HG03135 (cell line): ENCODE measurements at regions not wholly inside any gene's neighbourhood (a gene's known extent, or its start where the extent isn't known, plus 50 kb on each side); places are given as distances from the start of the nearest gene placed in this dataset.

Experiments
- ATAC-seq: cut with Tn5 transposase; IDR thresholded peaks from one replicate; pipeline ENCODE4 v1.9.1; 2021; ENCODE audit warnings: mild to moderate bottlenecking, moderate library complexity; ENCODE audit not compliant: unreplicated experiment

GRCh38 chr10:10788761-10789160, 228.9 kb upstream of the CELF2 start:
- no peak for ATAC-seq

GRCh38 chr10:10791869-10792268, 225.8 kb upstream of the CELF2 start:
- no peak for ATAC-seq

GRCh38 chr10:10792681-10793080, 225.0 kb upstream of the CELF2 start:
- ATAC-seq = no peak

- ATAC-seq = no peak
Observed at GRCh38 chr10:10794046-10794445, 223.6 kb upstream of the CELF2 start.

GRCh38 chr10:10794791-10795191, 222.9 kb upstream of the CELF2 start:
- no peak for ATAC-seq

- ATAC-seq = no peak
Observed at GRCh38 chr10:10796061-10796773, 221.5 kb upstream of the CELF2 start.

GRCh38 chr10:10796774-10797415, 220.8 kb upstream of the CELF2 start:
- no peak for ATAC-seq

- no peak for ATAC-seq
Observed at GRCh38 chr10:10797513-10797912, 220.2 kb upstream of the CELF2 start.

GRCh38 chr10:10798102-10798863, 219.4 kb upstream of the CELF2 start:
- no peak for ATAC-seq

- no peak for ATAC-seq
Observed at GRCh38 chr10:10798864-10799192, 218.8 kb upstream of the CELF2 start.

GRCh38 chr10:10800961-10801360, 216.7 kb upstream of the CELF2 start:
- no peak for ATAC-seq

- ATAC-seq = no peak
Observed at GRCh38 chr10:10803278-10803677, 214.4 kb upstream of the CELF2 start.

- ATAC-seq = no peak
Observed at GRCh38 chr10:10804061-10804460, 213.6 kb upstream of the CELF2 start.

GRCh38 chr10:10804998-10805740, 212.5 kb upstream of the CELF2 start:
- no peak for ATAC-seq

GRCh38 chr10:10807106-10807505, 210.6 kb upstream of the CELF2 start:
- no peak for ATAC-seq

GRCh38 chr10:10811562-10811961, 206.1 kb upstream of the CELF2 start:
- no peak for ATAC-seq

GRCh38 chr10:10813656-10814055, 204.0 kb upstream of the CELF2 start:
- no peak for ATAC-seq

GRCh38 chr10:10814069-10814468, 203.6 kb upstream of the CELF2 start:
- no peak for ATAC-seq

GRCh38 chr10:10816447-10816846, 201.2 kb upstream of the CELF2 start:
- no peak for ATAC-seq

- no peak for ATAC-seq
Observed at GRCh38 chr10:10817609-10818008, 200.1 kb upstream of the CELF2 start.

GRCh38 chr10:10818082-10818481, 199.6 kb upstream of the CELF2 start:
- no peak for ATAC-seq
